Forelimb muscle (tissue), 1 donor: ENCODE measurements at regions not wholly inside any gene's neighbourhood (a gene's known extent, or its start where the extent isn't known, plus 50 kb on each side); places are given as distances from the start of the nearest gene placed in this dataset.

Source experiments
- DNase-seq: peaks from one replicate; pipeline ENCODE4 v3.0.0-alpha.2; 2013; ENCODE audit warnings: low read depth

DNA sequence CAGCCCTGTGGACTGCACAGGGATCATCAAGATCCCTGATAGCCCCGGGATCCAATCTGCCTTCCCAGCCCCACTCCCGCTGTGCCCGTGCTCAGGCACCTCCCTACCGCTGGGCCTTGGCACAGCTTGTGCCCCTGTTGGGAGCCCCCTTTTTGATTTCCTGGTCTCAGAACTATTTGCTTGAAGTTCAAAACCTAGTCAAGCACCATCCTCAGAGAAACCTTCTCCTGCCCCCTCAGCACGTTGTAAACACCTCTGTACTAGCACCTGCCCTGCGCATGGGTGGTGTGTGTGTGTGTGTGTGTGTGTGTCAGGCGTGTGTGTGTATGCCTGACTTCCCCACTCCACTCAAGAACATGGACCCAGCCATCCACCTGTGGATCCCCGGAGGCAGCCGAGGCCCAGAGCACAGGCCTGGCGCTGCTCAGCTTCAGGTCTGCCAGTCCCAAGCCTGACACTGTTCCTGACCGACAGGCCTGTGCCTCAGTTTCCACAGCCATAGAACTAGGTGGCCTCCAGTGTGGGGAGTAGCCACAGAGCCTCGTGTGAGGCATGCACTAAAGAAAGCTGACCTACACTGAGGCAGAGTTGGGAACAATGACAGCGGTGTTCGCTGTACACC, 65.5 kb downstream of the ADRA2C start:
- no peak for DNase-seq

DNA sequence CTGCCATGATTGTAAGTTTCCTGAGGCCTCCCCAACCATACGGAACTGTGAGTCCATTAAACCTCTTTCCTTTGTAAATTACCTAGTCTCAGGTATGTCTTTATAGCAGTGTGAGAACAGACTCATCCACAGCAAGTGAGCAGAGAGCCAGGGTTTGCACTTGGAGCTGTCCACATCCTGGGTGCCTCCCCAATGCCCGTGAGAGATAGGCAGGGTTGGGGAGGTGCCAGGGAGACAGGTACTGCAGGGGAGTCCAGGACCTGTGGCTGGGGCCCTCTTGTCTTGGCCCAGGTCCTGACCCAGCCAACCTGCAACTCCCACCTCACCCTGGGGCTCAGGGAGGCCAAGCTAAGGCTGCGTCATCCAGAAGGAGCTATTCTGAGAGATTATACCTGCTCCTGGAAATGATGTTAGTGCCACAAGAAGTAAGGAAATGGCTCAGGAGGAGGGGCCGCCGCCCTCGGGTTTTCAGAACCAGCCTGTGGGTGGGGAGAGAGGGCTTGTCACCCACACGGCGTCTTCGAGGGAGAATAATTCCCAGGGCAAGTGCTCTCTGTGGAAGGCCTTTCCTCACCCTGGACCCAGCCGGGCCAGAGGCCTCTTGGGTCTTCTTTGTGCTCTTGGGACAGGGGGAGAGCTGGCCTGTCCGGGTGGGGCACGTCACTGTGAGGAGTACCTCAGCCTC, 66.5 kb downstream of the ADRA2C start:
- DNase-seq, result no peak

DNA sequence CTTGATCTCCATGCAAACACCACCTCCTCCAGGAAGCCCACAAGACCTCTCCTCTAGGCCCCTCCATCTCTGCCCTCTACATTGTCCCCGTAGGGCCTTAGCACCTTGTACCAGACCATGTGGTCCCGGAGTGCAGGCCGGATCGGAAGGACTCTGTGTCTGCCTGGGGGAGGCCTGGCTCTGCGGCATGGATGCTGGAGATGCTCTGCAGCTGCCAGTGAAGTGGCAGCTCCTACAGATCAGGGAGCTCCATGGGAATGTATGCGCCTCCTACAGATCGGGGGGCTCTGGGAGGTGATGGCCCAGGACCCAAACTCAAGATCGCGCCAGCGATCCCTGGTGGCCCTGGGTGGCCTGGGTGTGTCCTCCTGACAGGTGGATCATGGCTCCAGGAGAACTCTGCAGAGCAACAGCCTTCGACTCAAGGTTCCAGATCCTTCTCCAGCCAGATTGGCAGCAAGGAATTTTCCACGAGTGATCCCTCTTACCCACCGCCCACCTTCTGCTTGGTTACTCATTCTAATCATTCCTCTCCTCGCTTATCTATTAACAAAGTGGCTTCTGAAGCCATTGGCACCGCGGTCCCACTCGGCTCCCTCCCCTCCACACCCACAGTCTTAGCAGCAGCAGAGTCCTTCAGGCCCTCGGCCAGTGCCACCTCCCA, 67.3 kb downstream of the ADRA2C start:
- no peak for DNase-seq

GRCh38 chr4:3834186-3834662, 68.0 kb downstream of the ADRA2C start:
- no peak for DNase-seq

DNA sequence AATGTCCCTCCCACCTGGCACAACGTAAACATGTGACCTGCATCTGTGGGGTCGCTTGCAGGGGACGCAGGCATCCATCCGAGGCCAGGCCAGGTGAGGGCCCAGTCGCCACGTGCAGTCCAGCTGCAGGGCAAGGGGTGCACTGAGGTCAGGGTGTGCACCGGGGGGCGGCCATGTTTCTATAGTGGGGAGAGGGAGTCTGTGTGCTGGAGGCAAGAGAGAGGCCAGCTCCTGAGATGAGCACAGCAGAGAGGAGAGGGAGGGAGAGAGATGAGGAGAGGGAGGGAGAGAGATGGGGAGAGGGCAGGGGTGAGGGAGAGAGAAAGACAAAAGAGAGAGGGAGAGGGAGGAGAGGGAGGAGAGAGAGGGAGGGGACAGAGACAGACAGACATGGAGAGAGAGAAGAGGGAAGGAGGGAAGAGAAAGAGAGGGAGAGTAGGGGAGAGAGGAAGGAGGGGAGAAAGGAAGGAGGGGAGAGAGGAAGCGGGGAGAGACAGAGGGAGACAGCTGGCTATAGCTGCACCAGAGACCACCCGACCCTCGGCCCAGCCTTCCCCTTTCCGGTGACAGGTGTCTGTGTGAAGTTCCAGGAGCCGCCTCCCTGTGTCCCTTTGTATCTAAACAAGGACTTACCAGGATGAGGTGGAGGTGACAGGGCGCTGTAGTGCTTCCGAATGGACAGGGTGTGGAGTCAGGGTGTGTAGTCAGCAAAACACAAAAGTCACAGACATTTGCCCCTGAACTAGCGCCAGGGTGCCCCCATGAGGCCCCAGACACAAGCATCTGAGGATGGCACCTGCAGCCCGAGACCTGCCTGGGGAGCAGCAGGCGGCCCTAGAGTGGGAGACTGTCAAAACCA, 68.7 kb downstream of the ADRA2C start:
- DNase-seq, result no peak

DNA sequence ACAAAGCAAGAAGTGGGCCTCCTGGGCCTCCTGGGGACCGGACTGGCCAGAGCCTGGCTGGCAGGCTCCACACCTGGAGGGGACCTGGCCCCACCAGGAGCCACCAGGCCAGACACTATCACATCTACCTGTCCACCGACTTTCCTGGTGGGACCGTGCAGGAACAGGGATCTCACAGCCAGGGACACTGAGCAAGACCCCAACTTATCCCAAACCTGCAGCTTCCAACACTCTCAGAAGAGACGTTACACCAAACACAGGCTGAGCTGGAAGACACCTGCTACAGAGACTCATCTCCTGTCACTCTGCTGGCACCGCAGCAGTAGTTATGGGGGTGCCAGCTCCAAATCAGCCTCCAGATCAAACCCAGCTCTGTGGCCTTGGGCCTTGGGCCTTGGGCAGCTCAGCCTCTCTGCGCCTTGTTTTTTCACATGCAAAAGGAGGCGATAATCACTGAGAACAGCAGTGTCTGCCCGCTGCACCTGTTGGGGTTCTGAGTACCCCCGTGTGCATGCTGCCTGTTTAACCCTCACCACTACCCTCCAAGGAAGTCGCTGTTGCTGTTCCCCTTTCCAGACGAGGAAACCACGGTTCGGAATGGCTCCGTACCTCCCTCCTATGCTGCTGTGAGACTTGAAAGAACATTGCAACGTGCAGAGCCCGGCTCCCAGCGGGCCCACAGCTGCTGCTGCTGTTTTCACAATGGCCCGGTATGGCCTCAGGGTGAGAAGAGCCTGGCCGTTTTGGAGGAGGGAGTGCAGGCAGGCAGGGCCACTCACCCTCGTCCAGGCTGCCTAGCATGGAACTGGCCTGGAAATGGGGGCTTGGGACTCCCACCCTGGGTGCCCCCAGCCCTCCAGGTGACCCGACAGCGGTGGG, 69.6 kb downstream of the ADRA2C start:
- DNase-seq, result no peak

DNA sequence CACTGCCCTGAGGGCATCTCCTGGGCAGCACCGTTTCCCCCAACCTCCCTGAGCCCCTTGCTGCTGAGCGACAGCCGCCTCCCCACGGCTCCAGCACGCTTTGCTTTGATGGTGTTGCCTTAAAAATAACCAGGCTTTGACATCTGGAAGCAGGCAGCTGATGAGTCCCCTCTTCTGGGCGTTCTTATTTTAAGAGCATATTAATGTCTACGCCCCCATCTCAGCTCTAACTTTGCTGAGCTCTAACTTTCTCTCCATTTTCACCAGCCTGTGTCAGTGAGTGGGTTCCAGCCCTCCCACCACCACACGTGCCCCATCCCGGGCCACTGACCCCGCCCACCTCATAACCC, 70.2 kb downstream of the ADRA2C start:
- DNase-seq, result no peak

- DNase-seq, result no peak
Observed at GRCh38 chr4:3836756-3837601, 70.8 kb downstream of the ADRA2C start.

DNA sequence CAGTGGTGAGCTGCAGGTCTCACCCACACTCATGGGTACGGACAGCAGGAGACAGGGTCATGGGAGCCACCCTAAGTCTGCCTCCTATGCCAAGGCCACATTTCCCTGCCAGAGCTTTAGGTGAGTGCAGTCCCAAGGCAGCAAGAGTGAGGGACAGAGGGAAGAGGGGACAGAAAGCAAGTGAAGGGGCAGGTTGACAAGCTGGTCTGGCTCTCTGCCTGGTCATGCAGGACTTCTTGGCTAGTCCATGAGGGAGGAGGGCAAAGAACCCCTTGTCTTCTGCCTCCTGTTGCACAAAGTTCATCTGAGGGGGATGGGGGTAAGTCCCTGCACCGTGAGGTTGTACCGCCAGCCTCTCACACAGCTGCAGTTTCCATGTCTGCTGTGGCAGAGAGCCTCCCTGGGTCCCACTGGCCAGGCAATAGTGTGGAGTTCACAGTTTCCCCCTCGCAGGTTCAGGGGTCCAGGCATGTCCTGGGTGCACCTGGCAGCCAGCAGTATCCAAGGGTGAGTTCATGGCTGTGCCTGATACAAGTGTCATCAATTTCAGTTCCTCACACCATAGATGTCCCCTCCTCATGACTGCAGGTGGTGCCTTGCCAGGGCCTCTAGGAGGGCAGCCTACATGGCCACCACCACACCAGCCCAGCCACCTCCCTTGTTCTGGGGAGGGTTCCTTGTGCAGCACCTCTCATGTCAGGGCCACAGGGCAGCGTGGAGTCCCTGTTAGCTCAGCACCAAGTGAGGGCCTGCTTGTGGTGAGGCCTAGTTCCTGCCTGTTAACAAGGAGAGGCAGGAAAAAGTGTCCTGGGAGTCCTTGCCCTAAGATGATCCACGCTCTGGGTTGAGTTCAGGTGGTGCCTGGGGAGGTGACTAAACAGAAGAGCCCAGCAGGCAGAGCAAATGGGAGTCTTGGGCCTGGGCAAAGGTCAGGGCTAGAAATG, 72.5 kb downstream of the ADRA2C start:
- no peak for DNase-seq

DNA sequence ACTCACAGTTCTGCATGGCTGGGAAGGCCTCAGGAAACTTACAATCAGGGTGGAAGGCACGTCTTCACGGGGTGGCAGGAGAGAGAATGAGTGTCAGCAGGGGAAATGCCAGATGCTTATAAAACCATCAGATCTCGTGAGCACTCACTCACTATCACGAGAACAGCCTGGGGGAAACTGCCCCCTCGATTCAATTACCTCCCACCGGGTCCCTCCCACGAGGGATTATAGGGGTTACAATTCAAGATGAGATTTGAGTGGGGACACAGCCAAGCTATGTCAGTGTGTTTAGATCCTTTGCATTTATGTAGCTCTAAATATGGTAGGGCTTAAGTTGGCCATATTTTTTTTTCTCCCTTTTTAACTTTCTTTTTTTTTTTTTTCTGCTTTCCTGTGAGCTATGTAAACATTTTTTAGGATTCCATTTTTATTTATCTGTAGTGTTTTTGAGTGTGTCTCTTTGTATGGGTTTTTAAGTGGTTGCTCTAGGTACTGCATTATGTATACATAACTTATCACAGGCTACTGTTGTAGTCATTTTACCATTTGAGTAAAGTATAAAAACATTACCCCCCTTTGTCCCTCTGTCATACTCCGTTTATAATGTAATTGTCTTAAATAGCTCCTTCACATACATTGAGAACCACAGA, 79.0 kb downstream of the ADRA2C start:
- no peak for DNase-seq

GRCh38 chr4:3845744-3846429, 79.7 kb downstream of the ADRA2C start:
- no peak for DNase-seq

DNA sequence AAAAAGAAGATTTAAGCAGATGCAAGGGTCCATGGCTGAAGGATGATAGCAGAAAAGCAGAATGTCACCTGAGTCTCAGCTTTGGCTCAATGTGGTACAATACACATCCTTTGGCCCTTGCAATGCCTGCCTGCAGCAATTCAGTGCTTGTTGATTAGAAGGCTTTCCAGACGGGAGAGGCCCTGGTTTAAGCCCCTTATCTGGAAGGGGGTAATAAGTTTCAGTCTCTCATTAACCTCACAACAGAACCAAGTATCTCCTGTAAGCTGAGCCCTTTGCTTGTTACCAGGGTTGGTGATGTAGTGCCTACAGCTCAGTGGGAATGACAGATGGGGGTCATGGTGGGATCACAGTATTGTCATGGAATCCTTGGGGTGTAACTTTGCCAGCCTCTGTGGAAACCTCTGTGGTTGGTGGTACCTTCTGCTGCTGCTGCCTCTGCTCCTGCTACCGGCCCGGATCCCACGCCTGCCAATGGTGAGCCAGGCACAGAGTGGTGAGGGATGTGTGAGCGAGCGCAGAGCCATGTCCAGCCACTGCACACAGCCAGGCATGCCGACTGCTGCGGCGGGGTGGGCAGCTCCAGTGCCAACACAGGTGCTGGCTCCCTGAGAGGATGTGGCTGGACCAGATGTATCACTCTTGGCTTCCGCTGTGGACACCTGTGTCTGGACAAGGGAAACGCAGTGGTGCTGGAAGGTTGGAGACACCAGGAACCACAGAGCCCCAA, 81.2 kb downstream of the ADRA2C start:
- DNase-seq, result no peak

DNA sequence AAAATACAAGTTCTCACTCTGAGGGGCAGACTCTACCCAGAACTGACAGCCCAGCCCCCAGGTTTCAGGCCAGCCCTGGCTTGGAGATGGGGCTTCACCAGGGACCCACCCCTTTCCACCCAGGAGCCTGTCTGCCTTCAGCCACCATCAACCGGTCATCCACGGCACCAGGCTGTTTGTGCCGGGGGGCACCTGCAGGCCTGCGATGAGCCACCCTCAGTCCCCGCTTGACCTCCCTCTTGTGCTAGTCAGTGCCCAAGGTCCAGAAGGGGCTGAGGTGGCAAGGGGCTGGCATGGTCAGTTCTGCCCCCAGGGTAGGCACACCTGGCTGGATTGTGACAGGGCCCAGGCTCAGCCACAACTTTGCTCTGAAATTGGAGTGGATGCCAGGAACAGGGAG, 82.1 kb downstream of the ADRA2C start:
- DNase-seq, result no peak

DNA sequence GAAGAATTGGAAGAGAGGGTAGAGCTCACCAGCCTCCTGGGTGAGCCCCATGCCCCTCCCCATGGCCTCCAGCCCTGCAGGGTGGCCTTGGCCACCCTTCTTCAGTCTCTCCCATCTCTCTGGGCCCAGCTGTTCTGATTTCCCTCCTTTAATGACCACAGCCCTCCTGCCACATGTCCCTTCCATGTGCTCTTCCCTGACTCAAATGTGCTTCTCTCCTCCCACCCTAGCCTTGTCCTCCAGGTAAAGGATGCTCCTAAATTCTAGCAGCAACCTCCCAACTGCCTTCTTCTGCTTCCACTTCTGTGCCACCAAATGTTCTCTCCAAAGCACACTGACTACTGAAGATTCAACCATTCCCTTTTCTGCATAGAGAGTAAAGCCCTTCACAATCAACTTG, 83.0 kb downstream of the ADRA2C start:
- DNase-seq, result no peak

DNA sequence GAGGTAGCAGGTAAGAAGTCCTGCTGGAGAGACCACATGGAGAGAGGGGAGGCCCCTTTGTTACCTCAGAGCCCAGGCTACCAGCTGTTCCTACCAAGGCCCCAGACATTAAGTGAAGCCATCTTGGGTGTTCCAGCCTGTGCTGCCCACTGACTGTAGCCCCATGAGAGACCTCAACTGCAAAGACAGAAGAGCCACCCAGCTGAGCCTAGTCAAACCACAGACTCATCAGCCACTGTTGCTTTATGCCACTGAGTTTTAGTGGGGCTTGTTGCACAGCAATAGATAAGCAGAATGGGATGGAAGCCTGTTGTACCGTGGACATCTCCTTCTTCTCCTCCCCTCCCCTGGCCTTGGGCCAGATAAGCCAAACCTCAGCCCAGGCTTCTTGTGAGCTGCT, 83.9 kb downstream of the ADRA2C start:
- no peak for DNase-seq

DNA sequence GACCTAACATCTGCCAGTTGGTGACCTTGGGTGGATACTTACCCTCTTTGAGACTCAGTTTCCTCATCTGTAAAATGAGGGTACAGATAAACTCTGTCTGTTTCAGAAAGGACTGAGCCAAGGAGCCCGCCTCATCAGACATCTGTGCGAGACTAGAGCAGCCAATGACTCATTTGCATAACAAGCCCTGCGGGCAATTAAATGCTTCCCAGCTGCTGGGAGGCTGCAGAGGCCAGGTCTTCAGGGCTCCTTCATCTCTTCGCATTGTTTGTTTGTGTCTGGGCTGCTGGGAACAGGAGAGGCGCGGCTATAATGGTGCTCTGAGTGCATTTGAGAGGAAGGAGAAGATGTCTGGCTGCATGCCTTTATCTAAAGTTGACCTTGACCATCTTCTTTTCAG, 85.0 kb downstream of the ADRA2C start:
- DNase-seq, result no peak

GRCh38 chr4:3851881-3852280, 85.7 kb downstream of the ADRA2C start:
- DNase-seq, result no peak
